ENCODE measurements at regions not wholly inside any gene's neighbourhood (a gene's known extent, or its start where the extent isn't known, plus 50 kb on each side); places are given as distances from the start of the nearest gene placed in this dataset.

GRCh38 chr10:16384021-16384420 is 52.8 kb upstream of the PTER start:
- DNase-seq (ENCODE audit: low spot score in 2 of 2) = no peak
- H3K4me1 ChIP-seq = no peaks in the 10 kb centered on the region
- no peaks in the 10 kb centered on the region for H3K27me3 ChIP-seq
- WGBS = 67% methylated on average over 12 of the region's 12 CpGs
- H3K27ac ChIP-seq = no peak overlapping the region
- TF ChIP-seq CTCF (IDR thresholded peaks at IDR 0.05) (no peak), POLR2AphosphoS5 (IDR thresholded peaks at IDR 0.05) (no peak), EP300 (IDR thresholded peaks at IDR 0.05) (no peak), POLR2A (IDR thresholded peaks at IDR 0.05) (no peak)
- H3K9me3 ChIP-seq = no peaks in the 10 kb centered on the region
- no peaks in the 10 kb centered on the region for H3K36me3 ChIP-seq
- H3K4me3 ChIP-seq = no peak overlapping the region

GRCh38 chr10:16386855-16387254 is 50.0 kb upstream of the PTER start:
- Histone ChIP-seq H3K4me1 (no peaks in the 10 kb centered on the region), H3K4me3 (no peak overlapping the region), H3K9me3 (no peaks in the 10 kb centered on the region), H3K36me3 (no peaks in the 10 kb centered on the region), H3K27me3 (no peaks in the 10 kb centered on the region), H3K27ac (no peak overlapping the region)
- 38% methylated on average over 9 of the region's 9 CpGs for WGBS
- no peak for TF ChIP-seq CTCF (IDR thresholded peaks at IDR 0.05)
- no peak for TF ChIP-seq POLR2A (IDR thresholded peaks at IDR 0.05)
- no peak for TF ChIP-seq EP300 (IDR thresholded peaks at IDR 0.05)
- no peak for TF ChIP-seq POLR2AphosphoS5 (IDR thresholded peaks at IDR 0.05)
- no peak for DNase-seq (ENCODE audit: low spot score in 2 of 2)
